Breast epithelium (tissue), 4 donors: ENCODE measurements at regions not wholly inside any gene's neighbourhood (a gene's known extent, or its start where the extent isn't known, plus 50 kb on each side); places are given as distances from the start of the nearest gene placed in this dataset.

ENCODE experiments used
- DNase-seq, 2 donors: peaks; one replicate each; pipeline ENCODE4 v3.0.0-alpha.2; 2019; ENCODE audit warnings: low spot score in 2 of 2
- H3K27ac ChIP-seq, 2 donors: fragments of 200-600 bp; sonication (generic) in 1 of 2; one replicate each; pipeline ENCODE4 v1.5.1; 2016 to 2019; ENCODE audit warnings: mild to moderate bottlenecking in 1 of 2
- H3K27me3 ChIP-seq, 2 donors: fragments of 200-600 bp; sonication (generic) in 1 of 2; one replicate each; pipeline versions ENCODE4 v1.5.1 to v1.6.0; 2017 to 2019; ENCODE audit warnings: control low read depth in 1 of 2, mild to moderate bottlenecking in 1 of 2
- H3K36me3 ChIP-seq: fragments of 200-600 bp; one replicate; pipeline ENCODE4 v1.5.1; 2019
- H3K4me1 ChIP-seq, 2 donors: fragments of 200-600 bp; sonication (generic); one replicate each; pipeline ENCODE4 v1.5.1; 2016 to 2019; ENCODE audit warnings: control low read depth in 1 of 2
- H3K4me3 ChIP-seq, 3 donors: fragments of 200-600 bp; sonication (generic); 1 replicate in 2 of 3; 2 replicates in 1 of 3; pipeline ENCODE4 v1.5.1; 2016 to 2019; ENCODE audit warnings: mild to moderate bottlenecking in 3 of 3, moderate library complexity in 2 of 3
- H3K9me3 ChIP-seq, 2 donors: fragments of 200-600 bp; sonication (generic) in 1 of 2; one replicate each; pipeline ENCODE4 v1.5.1; 2016 to 2019; ENCODE audit warnings: control low read depth in 1 of 2
- CTCF ChIP-seq, 3 donors: fragments of 450-650 bp; IDR thresholded peaks; one replicate each; pipeline ENCODE4 v1.5.1; 2016 to 2017; ENCODE audit warnings: antibody characterized with exemption in 3 of 3, mild to moderate bottlenecking in 3 of 3, moderate library complexity in 3 of 3
- POLR2A ChIP-seq: fragments of 450-650 bp; IDR thresholded peaks from one replicate; pipeline ENCODE4 v1.6.1; 2016; ENCODE audit warnings: antibody characterized with exemption, mild to moderate bottlenecking, moderate library complexity
- POLR2AphosphoS5 ChIP-seq, 3 donors: sonication (generic); formaldehyde crosslinking; IDR thresholded peaks; one replicate each; pipeline ENCODE4 v1.6.1; 2017; ENCODE audit warnings: antibody characterized with exemption in 3 of 3
- intact Hi-C: fragments of 100-400 bp; cut with DNase I; formaldehyde crosslinking; loops from one replicate; pipeline ENCODE4 v1.15.1; 2023; ENCODE audit warnings: low total_unique reads

DNA sequence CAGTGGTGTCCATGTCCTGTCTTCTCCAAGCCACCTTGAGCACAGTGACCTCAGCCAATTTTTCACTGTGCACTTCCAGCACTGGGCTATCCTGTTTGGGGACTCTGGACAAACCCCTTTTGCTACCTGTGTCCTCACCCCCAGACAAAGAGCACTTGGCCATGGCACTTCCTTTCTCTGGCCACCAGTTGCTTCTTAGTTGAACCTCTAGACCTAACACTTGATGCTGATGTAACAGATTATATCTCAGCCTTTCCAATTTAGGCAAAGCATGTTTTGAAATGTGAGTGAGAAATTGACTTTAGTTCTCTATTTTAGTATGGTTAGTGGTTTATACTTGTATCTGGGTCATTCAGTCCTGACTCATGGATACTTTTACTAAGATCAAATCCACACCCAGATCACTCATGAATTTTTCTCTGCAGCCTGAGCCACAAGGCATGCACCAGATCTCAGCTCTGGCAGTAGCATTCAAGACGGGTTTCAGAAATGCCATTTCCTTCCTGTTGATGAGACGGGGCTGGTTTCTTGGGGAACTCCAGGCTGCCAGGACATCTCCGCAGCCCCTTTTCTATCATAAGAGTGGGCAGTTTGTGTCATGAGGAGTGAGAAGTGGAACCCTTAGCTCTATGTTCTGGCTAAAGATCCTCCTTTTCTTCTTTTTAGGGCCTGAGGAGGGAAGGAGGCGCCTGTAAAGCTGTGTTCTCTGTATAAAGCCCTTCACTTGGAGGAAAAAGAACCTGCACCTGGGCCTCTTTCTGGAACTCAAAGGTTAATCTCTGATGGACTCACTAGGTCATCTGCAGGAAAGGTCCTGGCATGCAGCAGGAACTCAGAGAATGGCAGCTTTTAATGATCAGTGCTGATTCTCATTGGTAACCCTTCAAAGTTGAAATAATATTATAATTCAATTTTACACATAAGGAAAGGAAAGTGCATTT is 185.6 kb upstream of the TENM4 start:
- no peaks in the 10 kb centered on the region for H3K4me1 ChIP-seq
- intact Hi-C loops: no loop called here

DNA sequence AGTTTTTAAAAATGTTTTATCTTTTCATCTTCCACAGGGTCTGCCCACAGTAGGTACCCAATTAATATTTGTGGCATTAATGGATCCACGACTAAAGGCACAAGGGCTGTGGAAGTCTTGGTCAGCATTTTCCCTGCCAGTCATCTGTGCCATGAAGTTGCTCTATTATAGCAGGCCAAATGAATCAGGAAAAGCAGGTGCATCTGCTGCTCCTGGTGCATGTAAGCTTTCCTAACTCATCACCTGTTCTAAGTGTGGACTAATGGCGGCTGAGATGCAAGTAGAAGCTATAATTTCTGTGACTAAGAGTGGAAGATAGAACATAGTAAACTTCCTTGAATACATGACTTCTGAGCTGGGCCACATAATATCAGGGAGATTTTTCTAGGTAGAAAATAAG is 182.5 kb upstream of the TENM4 start:
- Histone ChIP-seq H3K36me3 (no peaks in the 10 kb centered on the region), H3K9me3 (peaks cover 0 to 2% of the 10 kb centered on the region in 2 donors), H3K4me1 (no peaks in the 10 kb centered on the region), H3K27me3 (no peaks in the 10 kb centered on the region), H3K27ac (no peak overlapping the region), H3K4me3 (no peak overlapping the region)
- TF ChIP-seq POLR2AphosphoS5 (IDR thresholded peaks at IDR 0.05): no peak
- TF ChIP-seq CTCF (IDR thresholded peaks at IDR 0.05): no peak
- no peak for TF ChIP-seq POLR2A
- intact Hi-C loops: no loop called here
- DNase-seq: no peak

More for the DNA sequence above, 185.6 kb upstream of the TENM4 start:
- no peaks in the 10 kb centered on the region for H3K27me3 ChIP-seq
- no peak for TF ChIP-seq POLR2AphosphoS5 (IDR thresholded peaks at IDR 0.05)
- no peak for TF ChIP-seq POLR2A
- TF ChIP-seq CTCF (IDR thresholded peaks at IDR 0.05): no peak
- H3K9me3 ChIP-seq: peaks cover 5 to 7% of the 10 kb centered on the region in 2 donors
- DNase-seq: no peak
- H3K36me3 ChIP-seq: no peaks in the 10 kb centered on the region
- no peak overlapping the region for H3K27ac ChIP-seq
- H3K4me3 ChIP-seq: no peak overlapping the region

GRCh38 chr11:79617561-79617960 is 176.7 kb upstream of the TENM4 start:
- Histone ChIP-seq H3K36me3 (no peaks in the 10 kb centered on the region), H3K4me3 (no peak overlapping the region), H3K9me3 (no peaks in the 10 kb centered on the region), H3K27ac (no peak overlapping the region), H3K4me1 (no peaks in the 10 kb centered on the region), H3K27me3 (no peaks in the 10 kb centered on the region)
- no peak for DNase-seq
- intact Hi-C loops: no loop called here
- no peak for TF ChIP-seq POLR2AphosphoS5 (IDR thresholded peaks at IDR 0.05)
- TF ChIP-seq POLR2A: no peak
- no peak for TF ChIP-seq CTCF (IDR thresholded peaks at IDR 0.05)

GRCh38 chr11:79616392-79616851 is 175.6 kb upstream of the TENM4 start:
- intact Hi-C loops: no loop called here
- TF ChIP-seq POLR2A: no peak
- no peak for TF ChIP-seq CTCF (IDR thresholded peaks at IDR 0.05)
- TF ChIP-seq POLR2AphosphoS5 (IDR thresholded peaks at IDR 0.05): no peak
- DNase-seq: no peak
- no peak overlapping the region for H3K4me3 ChIP-seq
- H3K27me3 ChIP-seq: no peaks in the 10 kb centered on the region
- H3K4me1 ChIP-seq: no peaks in the 10 kb centered on the region
- no peaks in the 10 kb centered on the region for H3K36me3 ChIP-seq
- no peak overlapping the region for H3K27ac ChIP-seq
- no peaks in the 10 kb centered on the region for H3K9me3 ChIP-seq

GRCh38 chr11:79615425-79615824 is 174.6 kb upstream of the TENM4 start:
- Histone ChIP-seq H3K27ac (no peak overlapping the region), H3K9me3 (no peaks in the 10 kb centered on the region), H3K4me3 (no peak overlapping the region), H3K4me1 (no peaks in the 10 kb centered on the region), H3K36me3 (no peaks in the 10 kb centered on the region), H3K27me3 (no peaks in the 10 kb centered on the region)
- TF ChIP-seq CTCF (IDR thresholded peaks at IDR 0.05): no peak
- TF ChIP-seq POLR2A: no peak
- TF ChIP-seq POLR2AphosphoS5 (IDR thresholded peaks at IDR 0.05): no peak
- intact Hi-C loops: no loop called here
- DNase-seq: no peak
